Endothelial cell of umbilical vein (primary cell): ENCODE measurements at regions not wholly inside any gene's neighbourhood (a gene's known extent, or its start where the extent isn't known, plus 50 kb on each side); places are given as distances from the start of the nearest gene placed in this dataset.

Experiments
- BruUV-seq: library from RNA; stranded (reverse); fragments of 400-500 nt; replicated peaks from 2 replicates; lab custom pipeline; 2021; lab: Mats Ljungman, UMichigan
- CTCF ChIA-PET: fragments of 300-600, 350-600 bp; sonication (Branson Sonifier 250); formaldehyde crosslinking; loops from one replicate; lab custom pipeline; 2021; ENCODE audit warnings: antibody characterized with exemption, inconsistent platforms; lab: Charles Lee
- POLR2A ChIA-PET: fragments of 300-600, 350-600 bp; sonication (Branson Sonifier 250); formaldehyde crosslinking; loops from one replicate; lab custom pipeline; 2021; ENCODE audit warnings: antibody characterized with exemption, inconsistent platforms; lab: Charles Lee
- DNase-seq: peaks from one replicate; pipeline ENCODE4 v3.0.0-alpha.2; 2011; ENCODE audit warnings: low read depth, low spot score
- FAIRE-seq: peaks from 2 replicates; lab custom pipeline; 2011; peaks lifted over from hg19 to GRCh38; lab: Jason Lieb, UNC
- H2AFZ ChIP-seq: 2 replicates; pipeline ENCODE4 v1.6.0; 2012; ENCODE audit warnings: low read depth, low read length, control low read depth, inconsistent platforms
- H3K27ac ChIP-seq: 2 replicates; pipeline ENCODE4 v1.5.1; 2011; ENCODE audit warnings: low read depth, mild to moderate bottlenecking, control low read depth, low read length, moderate library complexity; ENCODE audit not compliant: insufficient read depth
- H3K27me3 ChIP-seq, 2 experiments: 2 replicates each; pipeline versions ENCODE4 v1.6.0 to v1.6.1; 2011; ENCODE audit warnings: low read length in 2 of 2, mixed read lengths in 1 of 2; ENCODE audit not compliant: control insufficient read depth in 2 of 2, insufficient read depth in 2 of 2
- H3K36me3 ChIP-seq, 2 experiments: 2 replicates in 1 of 2; 3 replicates in 1 of 2; pipeline ENCODE4 v1.5.1; 2011; ENCODE audit warnings: low read length in 2 of 2, mild to moderate bottlenecking in 1 of 2, moderate library complexity in 1 of 2; ENCODE audit not compliant: control insufficient read depth in 2 of 2, insufficient read depth in 2 of 2; ENCODE audit errors: extremely low read depth in 1 of 2
- H3K4me1 ChIP-seq: 3 replicates; pipeline ENCODE4 v1.5.1; 2011; ENCODE audit warnings: mild to moderate bottlenecking, low read length; ENCODE audit not compliant: control insufficient read depth, insufficient read depth; ENCODE audit errors: extremely low read depth
- H3K4me2 ChIP-seq: 2 replicates; pipeline ENCODE4 v1.6.1; 2011; ENCODE audit warnings: low read length, control low read depth, mixed read lengths; ENCODE audit not compliant: insufficient read depth
- H3K4me3 ChIP-seq, 3 experiments: fragments of 200-600 bp in 1 of 3; sonication (generic), shearing (Covaris generic) in 1 of 3; replicated peaks in 1 of 3; 2 replicates each; pipeline ENCODE4 v1.5.1; 2011 to 2016; ENCODE audit warnings: control low read depth in 3 of 3, low read length in 3 of 3, mild to moderate bottlenecking in 2 of 3, inconsistent platforms in 1 of 3, low read depth in 1 of 3, moderate library complexity in 1 of 3; ENCODE audit not compliant: insufficient read depth in 1 of 3
- H3K79me2 ChIP-seq: 2 replicates; pipeline ENCODE4 v1.6.0; 2012; ENCODE audit warnings: low read length, inconsistent platforms; ENCODE audit not compliant: control insufficient read depth, insufficient read depth
- H3K9ac ChIP-seq: replicated peaks from 2 replicates; pipeline ENCODE3; 2011; ENCODE audit warnings: low read length, control low read depth; ENCODE audit not compliant: insufficient read depth; ENCODE audit errors: extremely low read depth
- H3K9me1 ChIP-seq: replicated peaks from 3 replicates; pipeline ENCODE4 v1.6.0; 2011; ENCODE audit warnings: mild to moderate bottlenecking, low read length; ENCODE audit not compliant: control insufficient read depth, insufficient read depth; ENCODE audit errors: extremely low read depth
- H3K9me3 ChIP-seq: replicated peaks from 2 replicates; pipeline ENCODE4 v1.5.1; 2012; ENCODE audit warnings: low read length, inconsistent platforms; ENCODE audit not compliant: control insufficient read depth, insufficient read depth
- H4K20me1 ChIP-seq: replicated peaks from 2 replicates; pipeline ENCODE3; 2011; ENCODE audit warnings: mild to moderate bottlenecking, low read length; ENCODE audit not compliant: control insufficient read depth, insufficient read depth; ENCODE audit errors: extremely low read depth
- CTCF ChIP-seq, 2 donors: IDR thresholded peaks; 1 replicate in 1 of 2; 2 replicates in 1 of 2; pipeline ENCODE4 v1.5.1; 2011; ENCODE audit warnings: low read length in 2 of 2, mild to moderate bottlenecking in 2 of 2, moderate library complexity in 2 of 2, control low read depth in 1 of 2, inconsistent platforms in 1 of 2, low read depth in 1 of 2; ENCODE audit not compliant: insufficient read depth in 1 of 2; ENCODE audit errors: extremely low read depth in 1 of 2
- EZH2 ChIP-seq: IDR thresholded peaks from 2 replicates; pipeline ENCODE4 v1.6.1; 2012; ENCODE audit warnings: borderline replicate concordance, low read depth, mild to moderate bottlenecking, moderate library complexity, low read length, inconsistent platforms; ENCODE audit not compliant: severe bottlenecking
- FOS ChIP-seq: IDR thresholded peaks from 2 replicates; pipeline ENCODE4 v1.6.1; 2011; ENCODE audit warnings: mild to moderate bottlenecking, low read length, moderate library complexity, borderline replicate concordance; ENCODE audit not compliant: insufficient read depth
- GATA2 ChIP-seq: IDR thresholded peaks from 2 replicates; pipeline ENCODE4 v1.7.0; 2011; ENCODE audit warnings: low read depth, mild to moderate bottlenecking, moderate library complexity, mixed read lengths, low read length; ENCODE audit not compliant: insufficient read length, insufficient read depth
- JUN ChIP-seq: IDR thresholded peaks from 2 replicates; pipeline ENCODE4 v1.6.1; 2011; ENCODE audit warnings: borderline replicate concordance, low read depth; ENCODE audit not compliant: insufficient read length, insufficient read depth
- MAX ChIP-seq: IDR thresholded peaks from 2 replicates; pipeline ENCODE4 v1.6.1; 2011; ENCODE audit not compliant: insufficient read depth, insufficient read length
- MYC ChIP-seq: IDR thresholded peaks from one replicate; pipeline ENCODE4 v1.6.1; 2011; ENCODE audit warnings: mild to moderate bottlenecking, low read depth, low read length
- POLR2A ChIP-seq: IDR thresholded peaks from 2 replicates; pipeline ENCODE4 v1.6.1; 2012; ENCODE audit warnings: low read depth, mild to moderate bottlenecking, control low read depth, low read length
- POLR2AphosphoS5 ChIP-seq: IDR thresholded peaks from 2 replicates; pipeline ENCODE4 v1.6.1; 2012; ENCODE audit warnings: low read depth, mild to moderate bottlenecking, control low read depth, low read length, moderate library complexity; ENCODE audit not compliant: insufficient read depth
- dilution Hi-C: fragments of 300-500 bp; cut with MboI; formaldehyde crosslinking; loops from one replicate; pipeline ENCODE4 v1.15.0; 2019; ENCODE audit warnings: low sequenced_read_pairs; ENCODE audit not compliant: extremely low pct_ligation_motif_present
- intact Hi-C: fragments of 100-400 bp; cut with micrococcal nuclease; formaldehyde crosslinking; loops from one replicate; pipeline ENCODE4 v1.10.0; 2022

- Histone ChIP-seq H3K9me3 (no peaks in the 10 kb centered on the region), H3K9ac (no peak overlapping the region), H3K36me3 (no peaks in the 10 kb centered on the region), H3K4me2 (no peak overlapping the region), H4K20me1 (no peaks in the 10 kb centered on the region), H3K27me3 (peaks cover 0 to 5% of the 10 kb centered on the region in 2 experiments), H3K4me3 (no peak overlapping the region), H2AFZ (no peak overlapping the region), H3K9me1 (no peaks in the 10 kb centered on the region), H3K27ac (no peak overlapping the region), H3K4me1 (no peaks in the 10 kb centered on the region), H3K79me2 (no peaks in the 10 kb centered on the region)
- ChIA-PET CTCF (no interaction called here), POLR2A (no interaction called here)
- FAIRE-seq (no peak), DNase-seq (no peak)
- intact Hi-C loops (no loop called here), dilution Hi-C loops (no loop called here)
- no peak for TF ChIP-seq POLR2A
- no peak for TF ChIP-seq FOS
- no peak for TF ChIP-seq CTCF (IDR thresholded peaks at IDR 0.05; ENCODE audit: extremely low read depth in 1 of 2, insufficient read depth in 1 of 2, low read depth in 1 of 2, low read length in 2 of 2)
- TF ChIP-seq MAX, result no peak
- no peak for TF ChIP-seq GATA2
- TF ChIP-seq POLR2AphosphoS5, result no peak
- TF ChIP-seq JUN, result no peak
- no peak for TF ChIP-seq EZH2
- no peak for TF ChIP-seq MYC
- no TSS peak for BruUV-seq
Measured at GRCh38 chr1:175873290-175873935, 130.0 kb upstream of the TNR start.
